Right lobe of liver (tissue), 6 donors: ENCODE measurements at regions not wholly inside any gene's neighbourhood (a gene's known extent, or its start where the extent isn't known, plus 50 kb on each side); places are given as distances from the start of the nearest gene placed in this dataset.

Experiments
- ATAC-seq, 4 donors: fragments of 200-7000 bp; cut with Tn5 transposase; one replicate each; pipeline ENCODE4 v1.9.1; 2020; ENCODE audit warnings: mild to moderate bottlenecking in 4 of 4, moderate library complexity in 4 of 4
- DNase-seq, 3 donors: peaks; one replicate each; pipeline ENCODE4 v3.0.0-alpha.2; 2020
- H3K27ac ChIP-seq, 3 donors: fragments of 200-600 bp; one replicate each; pipeline ENCODE4 v1.8.0; 2022
- H3K27me3 ChIP-seq, 2 donors: fragments of 200-600 bp; one replicate each; pipeline ENCODE4 v1.8.0; 2022
- H3K36me3 ChIP-seq, 4 donors: fragments of 200-600 bp; sonication (generic) in 1 of 4; one replicate each; pipeline versions ENCODE4 v1.5.1 to v1.8.0; 2017 to 2022; ENCODE audit warnings: control low read depth in 1 of 4
- H3K4me1 ChIP-seq, 4 donors: fragments of 200-600 bp; sonication (generic) in 1 of 4; one replicate each; pipeline versions ENCODE4 v1.5.1 to v1.8.0; 2017 to 2022; ENCODE audit warnings: control low read depth in 1 of 4
- H3K4me3 ChIP-seq, 3 donors: fragments of 200-600 bp; one replicate each; pipeline ENCODE4 v1.8.0; 2022
- H3K9me3 ChIP-seq, 4 donors: fragments of 200-600 bp; sonication (generic) in 1 of 4; one replicate each; pipeline versions ENCODE4 v1.5.1 to v1.8.0; 2017 to 2022; ENCODE audit warnings: control low read depth in 1 of 4
- POLR2A ChIP-seq: fragments of 450-650 bp; IDR thresholded peaks from one replicate; pipeline ENCODE4 v1.6.1; 2017; ENCODE audit warnings: antibody characterized with exemption, mild to moderate bottlenecking
- WGBS: methylation state at CpG from one replicate; pipeline ENCODE4 v1.1.6; 2018; ENCODE audit warnings: low coverage, low lambda C conversion rate; ENCODE audit not compliant: insufficient coverage; ENCODE audit errors: missing lambda C conversion rate; 5-methylcytosine and 5-hydroxymethylcytosine counted together
- intact Hi-C, 2 donors: fragments of 100-400 bp; cut with DNase I; formaldehyde crosslinking; loops; one replicate each; pipeline versions ENCODE4 v1.11.2 to v1.14.1; 2022
- TF ChIP-seq, protein P1 (sequence below), 4 donors: fragments of 200-600 bp in 3 of 4; fragments of 450-650 bp in 1 of 4; IDR thresholded peaks; one replicate each; pipeline versions ENCODE4 v1.5.1 to v1.8.0; 2016 to 2022; ENCODE audit warnings: antibody characterized with exemption in 4 of 4, mild to moderate bottlenecking in 2 of 4
- donor health status: DM: no; HTN: yes; CAD: no.
- donor health status: DM: no; HTN: no; CAD: no.
- donor health status: DM: no; HTN: no; CAD: no.
- donor health status: DM: no; HTN: yes; CAD: no.
- donor health status: DM: no; HTN: yes; CAD: no.

- no peak for ATAC-seq
- intact Hi-C loops: no loop called here
- Histone ChIP-seq H3K27me3 (peaks cover 0 to 4% of the 10 kb centered on the region in 2 donors), H3K36me3 (no peaks in the 10 kb centered on the region), H3K4me3 (no peak overlapping the region), H3K9me3 (no peaks in the 10 kb centered on the region), H3K4me1 (no peaks in the 10 kb centered on the region), H3K27ac (no peak overlapping the region)
- no peak for DNase-seq
- 75% methylated on average over 4 of the region's 4 CpGs for WGBS
- TF ChIP-seq, protein P1, sequence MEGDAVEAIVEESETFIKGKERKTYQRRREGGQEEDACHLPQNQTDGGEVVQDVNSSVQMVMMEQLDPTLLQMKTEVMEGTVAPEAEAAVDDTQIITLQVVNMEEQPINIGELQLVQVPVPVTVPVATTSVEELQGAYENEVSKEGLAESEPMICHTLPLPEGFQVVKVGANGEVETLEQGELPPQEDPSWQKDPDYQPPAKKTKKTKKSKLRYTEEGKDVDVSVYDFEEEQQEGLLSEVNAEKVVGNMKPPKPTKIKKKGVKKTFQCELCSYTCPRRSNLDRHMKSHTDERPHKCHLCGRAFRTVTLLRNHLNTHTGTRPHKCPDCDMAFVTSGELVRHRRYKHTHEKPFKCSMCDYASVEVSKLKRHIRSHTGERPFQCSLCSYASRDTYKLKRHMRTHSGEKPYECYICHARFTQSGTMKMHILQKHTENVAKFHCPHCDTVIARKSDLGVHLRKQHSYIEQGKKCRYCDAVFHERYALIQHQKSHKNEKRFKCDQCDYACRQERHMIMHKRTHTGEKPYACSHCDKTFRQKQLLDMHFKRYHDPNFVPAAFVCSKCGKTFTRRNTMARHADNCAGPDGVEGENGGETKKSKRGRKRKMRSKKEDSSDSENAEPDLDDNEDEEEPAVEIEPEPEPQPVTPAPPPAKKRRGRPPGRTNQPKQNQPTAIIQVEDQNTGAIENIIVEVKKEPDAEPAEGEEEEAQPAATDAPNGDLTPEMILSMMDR (IDR thresholded peaks at IDR 0.05): no peak
Measured at GRCh38 chr9:87167582-87167981, 220.3 kb upstream of the GAS1 start.

DNA sequence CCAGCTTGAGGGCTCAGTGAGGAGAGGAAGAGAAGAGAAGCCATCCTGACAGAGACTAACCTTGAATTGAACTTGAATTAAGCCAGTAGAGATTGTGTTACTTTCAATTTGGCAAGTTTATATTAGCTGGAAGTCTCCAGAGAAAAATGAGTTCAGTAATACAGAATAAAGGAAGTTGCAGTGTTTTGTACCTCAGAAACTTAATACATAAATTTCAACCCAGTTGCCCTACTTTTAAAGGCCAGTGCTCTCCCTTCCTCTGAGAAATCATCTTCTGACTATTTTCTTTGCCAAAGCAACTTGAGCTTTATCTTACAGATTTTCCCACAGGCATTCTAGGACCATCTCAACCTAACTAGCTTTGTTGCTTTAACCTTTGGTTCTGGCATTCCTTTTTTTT is 231.0 kb upstream of the GAS1 start:
- no peaks in the 10 kb centered on the region for H3K4me1 ChIP-seq
- H3K27me3 ChIP-seq: no peaks in the 10 kb centered on the region
- TF ChIP-seq, protein P1 (IDR thresholded peaks at IDR 0.05): no peak
- no peak for TF ChIP-seq POLR2A
- H3K4me3 ChIP-seq: no peak overlapping the region
- ATAC-seq (no peak), DNase-seq (no peak)
- intact Hi-C loops: no loop called here
- H3K9me3 ChIP-seq: no peaks in the 10 kb centered on the region
- H3K36me3 ChIP-seq: no peaks in the 10 kb centered on the region
- H3K27ac ChIP-seq: no peak overlapping the region

- Histone ChIP-seq H3K27ac (no peak overlapping the region), H3K36me3 (no peaks in the 10 kb centered on the region), H3K27me3 (no peaks in the 10 kb centered on the region), H3K4me3 (no peak overlapping the region), H3K9me3 (no peaks in the 10 kb centered on the region), H3K4me1 (no peaks in the 10 kb centered on the region)
- DNase-seq (no peak), ATAC-seq (no peak)
- intact Hi-C loops: no loop called here
- TF ChIP-seq, protein P1 (IDR thresholded peaks at IDR 0.05): no peak
- TF ChIP-seq POLR2A: no peak
- 67% methylated on average over 6 of the region's 7 CpGs for WGBS
Measured at GRCh38 chr9:87179553-87180340, 232.4 kb upstream of the GAS1 start.

- DNase-seq (no peak), ATAC-seq (no peak)
- intact Hi-C loops: no loop called here
- Histone ChIP-seq H3K27ac (no peak overlapping the region), H3K27me3 (no peaks in the 10 kb centered on the region), H3K9me3 (no peaks in the 10 kb centered on the region), H3K36me3 (no peaks in the 10 kb centered on the region), H3K4me1 (no peaks in the 10 kb centered on the region), H3K4me3 (no peak overlapping the region)
- no peak for TF ChIP-seq POLR2A
- TF ChIP-seq, protein P1 (IDR thresholded peaks at IDR 0.05): no peak
- 38% methylated on average over 5 of the region's 5 CpGs for WGBS
Measured at GRCh38 chr9:87180361-87180760, 233.1 kb upstream of the GAS1 start.

GRCh38 chr9:87180841-87181240 is 233.5 kb upstream of the GAS1 start:
- ATAC-seq: no peak
- intact Hi-C loops: no loop called here
- Histone ChIP-seq H3K4me1 (no peaks in the 10 kb centered on the region), H3K27me3 (no peaks in the 10 kb centered on the region), H3K36me3 (no peaks in the 10 kb centered on the region), H3K4me3 (no peak overlapping the region), H3K9me3 (no peaks in the 10 kb centered on the region), H3K27ac (no peak overlapping the region)
- no peak for TF ChIP-seq POLR2A
- TF ChIP-seq, protein P1 (IDR thresholded peaks at IDR 0.05): no peak
- WGBS: 78% methylated on average over 2 of the region's 2 CpGs
- no peak for DNase-seq
